HEK293 (cell line): ENCODE measurements at regions not wholly inside any gene's neighbourhood (a gene's known extent, or its start where the extent isn't known, plus 50 kb on each side); places are given as distances from the start of the nearest gene placed in this dataset.

Experiments used
- CTCF ChIA-PET: fragments of 350-600 bp; formaldehyde crosslinking; extraction: SDS; loops from one replicate; lab custom pipeline; 2021; ENCODE audit warnings: antibody characterized with exemption; lab: Yijun Ruan, JAX
- POLR2A ChIA-PET: fragments of 300-600 bp; formaldehyde crosslinking; extraction: SDS; loops from one replicate; lab custom pipeline; 2020; ENCODE audit warnings: antibody characterized with exemption, inconsistent platforms; lab: Yijun Ruan, JAX
- H3K27ac ChIP-seq: fragments of 200-500 bp; sonication (Bioruptor generic); 2 replicates; pipeline ENCODE4 v1.5.1; 2014; ENCODE audit warnings: low read depth, low read length, control low read depth, inconsistent platforms; ENCODE audit errors: extremely low read depth
- H3K36me3 ChIP-seq, 2 experiments: fragments of 200-500 bp in 1 of 2; sonication (Bioruptor generic) in 1 of 2; 1 replicate in 1 of 2; 2 replicates in 1 of 2; pipeline ENCODE4 v1.5.1; 2014 to 2017; ENCODE audit warnings: inconsistent platforms in 2 of 2, low read length in 2 of 2; ENCODE audit not compliant: control insufficient read depth in 2 of 2, insufficient read depth in 1 of 2
- H3K4me1 ChIP-seq: fragments of 200-500 bp; sonication (Bioruptor generic); 2 replicates; pipeline ENCODE4 v1.5.1; 2014; ENCODE audit warnings: mild to moderate bottlenecking, low read length, inconsistent platforms; ENCODE audit not compliant: control insufficient read depth, insufficient read depth
- H3K4me3 ChIP-seq: 2 replicates; pipeline ENCODE4 v1.5.1; 2011; ENCODE audit warnings: low read depth, mild to moderate bottlenecking, control low read depth, low read length, moderate library complexity
- H3K9me3 ChIP-seq: fragments of 200-500 bp; sonication (Bioruptor generic); 2 replicates; pipeline ENCODE4 v1.5.1; 2014; ENCODE audit warnings: low read depth, low read length, inconsistent platforms; ENCODE audit not compliant: control insufficient read depth, insufficient read depth
- INSM2 ChIP-seq: fragments of 450-650 bp; formaldehyde crosslinking; IDR thresholded peaks from 2 replicates; pipeline ENCODE4 v1.5.1; 2016; ENCODE audit warnings: missing biosample characterization, missing genetic modification characterization
- KLF10 ChIP-seq: fragments of 450-650 bp; IDR thresholded peaks from 2 replicates; pipeline ENCODE4 v1.5.1; 2018; ENCODE audit warnings: missing biosample characterization, mild to moderate bottlenecking, missing genetic modification characterization
- KLF16 ChIP-seq: fragments of 450-650 bp; formaldehyde crosslinking; IDR thresholded peaks from 2 replicates; pipeline ENCODE4 v1.5.1; 2017; ENCODE audit warnings: missing biosample characterization, missing genetic modification characterization
- MZF1 ChIP-seq: fragments of 450-650 bp; formaldehyde crosslinking; IDR thresholded peaks from 2 replicates; pipeline ENCODE4 v1.5.1; 2017; ENCODE audit warnings: missing biosample characterization, missing genetic modification characterization, borderline replicate concordance
- PBX3 ChIP-seq: sonication (generic); formaldehyde crosslinking; IDR thresholded peaks from 2 replicates; pipeline ENCODE4 v1.8.1; 2022; ENCODE audit warnings: mild to moderate bottlenecking, moderate library complexity, missing genetic modification reagents
- SP3 ChIP-seq: fragments of 450-650 bp; formaldehyde crosslinking; IDR thresholded peaks from 2 replicates; pipeline ENCODE4 v1.5.1; 2016; ENCODE audit warnings: missing biosample characterization, missing genetic modification characterization
- YY2 ChIP-seq: fragments of 450-650 bp; formaldehyde crosslinking; IDR thresholded peaks from 2 replicates; pipeline ENCODE4 v1.5.1; 2016; ENCODE audit warnings: missing biosample characterization, missing genetic modification characterization
- ZBTB11 ChIP-seq: fragments of 450-650 bp; formaldehyde crosslinking; conservative IDR thresholded peaks from 2 replicates; pipeline ENCODE4 v1.5.1; 2016; ENCODE audit warnings: low read depth, missing biosample characterization, missing genetic modification characterization
- ZBTB21 ChIP-seq: fragments of 450-650 bp; formaldehyde crosslinking; IDR thresholded peaks from 2 replicates; pipeline ENCODE4 v1.5.1; 2017; ENCODE audit warnings: missing biosample characterization, missing genetic modification characterization
- ZFHX2 ChIP-seq: fragments of 450-650 bp; formaldehyde crosslinking; conservative IDR thresholded peaks from 2 replicates; pipeline ENCODE4 v1.5.1; 2016; ENCODE audit warnings: missing biosample characterization, missing genetic modification characterization
- ZNF148 ChIP-seq: fragments of 450-650 bp; formaldehyde crosslinking; IDR thresholded peaks from 2 replicates; pipeline ENCODE4 v1.5.0; 2017; ENCODE audit warnings: missing biosample characterization, missing genetic modification characterization, borderline replicate concordance
- ZNF184 ChIP-seq: fragments of 450-650 bp; IDR thresholded peaks from 2 replicates; pipeline ENCODE4 v1.5.1; 2018; ENCODE audit warnings: missing biosample characterization, mild to moderate bottlenecking, missing genetic modification characterization
- ZNF280C ChIP-seq: fragments of 450-650 bp; formaldehyde crosslinking; IDR thresholded peaks from 2 replicates; pipeline ENCODE4 v1.5.1; 2016; ENCODE audit warnings: missing biosample characterization, missing genetic modification characterization
- ZNF292 ChIP-seq: fragments of 450-650 bp; formaldehyde crosslinking; IDR thresholded peaks from 2 replicates; pipeline ENCODE4 v1.5.1; 2016; ENCODE audit warnings: low read depth, missing biosample characterization, missing genetic modification characterization, borderline replicate concordance
- ZNF529 ChIP-seq: fragments of 450-650 bp; formaldehyde crosslinking; IDR thresholded peaks from 2 replicates; pipeline ENCODE4 v1.5.1; 2017; ENCODE audit warnings: missing genetic modification characterization, missing biosample characterization; ENCODE audit not compliant: insufficient replicate concordance
- ZNF610 ChIP-seq: fragments of 450-650 bp; formaldehyde crosslinking; IDR thresholded peaks from 2 replicates; pipeline ENCODE4 v1.5.1; 2016; ENCODE audit warnings: missing biosample characterization, missing genetic modification characterization, borderline replicate concordance
- ZNF623 ChIP-seq: fragments of 450-650 bp; formaldehyde crosslinking; IDR thresholded peaks from 2 replicates; pipeline ENCODE4 v1.5.1; 2016; ENCODE audit warnings: missing biosample characterization, missing genetic modification characterization
- ZNF670 ChIP-seq: fragments of 450-650 bp; formaldehyde crosslinking; IDR thresholded peaks from 2 replicates; pipeline ENCODE4 v1.5.1; 2016; ENCODE audit warnings: missing biosample characterization, missing genetic modification characterization, low read depth
- ZNF701 ChIP-seq: fragments of 450-650 bp; formaldehyde crosslinking; IDR thresholded peaks from 2 replicates; pipeline ENCODE4 v1.5.1; 2016; ENCODE audit warnings: missing biosample characterization, missing genetic modification characterization

- POLR2A ChIA-PET = no interaction called here
These were observed 122.9 kb downstream of the GLI2 start for GRCh38 chr2:120858361-120859106.

More at GRCh38 chr2:120858361-120859106, 122.9 kb downstream of the GLI2 start:
- Histone ChIP-seq H3K4me1 (no peaks in the 10 kb centered on the region), H3K9me3 (no peaks in the 10 kb centered on the region), H3K36me3 (no peaks in the 10 kb centered on the region), H3K27ac (no peak overlapping the region), H3K4me3 (no peak overlapping the region)
- CTCF ChIA-PET = interaction anchor here (0.9 kb wide), 1 partner anchor 163 kb away, joined by 3 read pairs; no protein-coding TSS in a partner anchor
- TF ChIP-seq ZFHX2 (no peak), ZNF148 (no peak), KLF10 (tag by site-specific recombination) (no peak), ZNF529 (no peak), ZBTB11 (tag by site-specific recombination) (no peak), INSM2 (tag by site-specific recombination) (no peak), ZBTB21 (tag by site-specific recombination) (no peak), ZNF280C (no peak), KLF16 (tag by site-specific recombination) (no peak), ZNF623 (tag by site-specific recombination) (no peak), SP3 (tag by site-specific recombination) (no peak), YY2 (tag by site-specific recombination) (no peak), ZNF701 (tag by site-specific recombination) (no peak), ZNF292 (no peak), PBX3 (CRISPR knock-in tag) (no peak), MZF1 (tag by site-specific recombination) (no peak), ZNF670 (tag by site-specific recombination) (no peak), ZNF610 (tag by site-specific recombination) (no peak), ZNF184 (tag by site-specific recombination) (no peak)
